Smooth muscle cell (in vitro differentiated cells): ENCODE measurements at regions not wholly inside any gene's neighbourhood (a gene's known extent, or its start where the extent isn't known, plus 50 kb on each side); places are given as distances from the start of the nearest gene placed in this dataset.

ENCODE experiments used
- DNase-seq: peaks from one replicate; lab custom pipeline; 2025; ENCODE audit not compliant: unreplicated experiment; lab: John Stamatoyannopoulos, UW
- H2AFZ ChIP-seq: fragments of 200-600 bp; sonication (generic); 2 replicates; pipeline ENCODE4 v1.6.0; 2016; ENCODE audit warnings: antibody characterized with exemption, low read depth, mild to moderate bottlenecking
- H3F3A ChIP-seq: fragments of 200-600 bp; sonication (generic); 2 replicates; pipeline ENCODE4 v1.6.0; 2017; ENCODE audit warnings: antibody characterized with exemption, low read depth
- H3K27ac ChIP-seq: fragments of 200-600 bp; sonication (generic); 2 replicates; pipeline ENCODE4 v1.5.1; 2016; ENCODE audit warnings: low read depth, mild to moderate bottlenecking
- H3K27me3 ChIP-seq: fragments of 200-600 bp; sonication (generic); 2 replicates; pipeline ENCODE4 v1.6.1; 2016; ENCODE audit warnings: low read depth, mild to moderate bottlenecking
- H3K36me3 ChIP-seq: fragments of 200-600 bp; sonication (generic); 2 replicates; pipeline ENCODE4 v1.5.1; 2016; ENCODE audit warnings: low read depth
- H3K4me1 ChIP-seq: fragments of 200-600 bp; sonication (generic); 2 replicates; pipeline ENCODE4 v1.5.1; 2016; ENCODE audit warnings: low read depth
- H3K4me2 ChIP-seq: fragments of 200-600 bp; sonication (generic); 2 replicates; pipeline ENCODE4 v1.6.0; 2016; ENCODE audit warnings: mild to moderate bottlenecking
- H3K4me3 ChIP-seq: fragments of 200-600 bp; sonication (generic); 2 replicates; pipeline ENCODE4 v1.5.1; 2016; ENCODE audit warnings: mild to moderate bottlenecking
- H3K79me2 ChIP-seq: fragments of 200-600 bp; sonication (generic); 2 replicates; pipeline ENCODE4 v1.6.0; 2016; ENCODE audit warnings: low read depth, mild to moderate bottlenecking
- H3K9ac ChIP-seq: fragments of 200-600 bp; sonication (generic); 2 replicates; pipeline ENCODE4 v1.6.0; 2016; ENCODE audit warnings: low read depth
- H3K9me3 ChIP-seq: fragments of 200-600 bp; sonication (generic); replicated peaks from 2 replicates; pipeline ENCODE4 v1.5.1; 2016; ENCODE audit warnings: low read depth
- H4K20me1 ChIP-seq: fragments of 200-600 bp; sonication (generic); 2 replicates; pipeline ENCODE4 v1.6.0; 2016; ENCODE audit warnings: low read depth
- WGBS: methylation state at CpG from one replicate; pipeline ENCODE4 v1.1.7; 2016; ENCODE audit warnings: low lambda C conversion rate; 5-methylcytosine and 5-hydroxymethylcytosine counted together
- TF ChIP-seq, protein P1 (sequence below): fragments of 200-600 bp; sonication (generic); IDR thresholded peaks from 2 replicates; pipeline ENCODE4 v1.5.1; 2017; ENCODE audit warnings: borderline replicate concordance, mild to moderate bottlenecking, antibody characterized with exemption; ENCODE audit not compliant: insufficient read depth, poor library complexity, severe bottlenecking

- Histone ChIP-seq H3F3A (no peaks in the 10 kb centered on the region), H3K4me1 (no peaks in the 10 kb centered on the region), H3K4me2 (no peak overlapping the region), H3K9ac (no peak overlapping the region), H3K9me3 (no peaks in the 10 kb centered on the region), H3K27me3 (no peaks in the 10 kb centered on the region), H3K36me3 (no peaks in the 10 kb centered on the region), H3K27ac (no peak overlapping the region), H3K79me2 (no peaks in the 10 kb centered on the region), H4K20me1 (no peaks in the 10 kb centered on the region), H3K4me3 (no peak overlapping the region), H2AFZ (no peak overlapping the region)
- no peak for DNase-seq
- WGBS = 63% methylated on average over 5 of the region's 5 CpGs
- TF ChIP-seq, protein P1, sequence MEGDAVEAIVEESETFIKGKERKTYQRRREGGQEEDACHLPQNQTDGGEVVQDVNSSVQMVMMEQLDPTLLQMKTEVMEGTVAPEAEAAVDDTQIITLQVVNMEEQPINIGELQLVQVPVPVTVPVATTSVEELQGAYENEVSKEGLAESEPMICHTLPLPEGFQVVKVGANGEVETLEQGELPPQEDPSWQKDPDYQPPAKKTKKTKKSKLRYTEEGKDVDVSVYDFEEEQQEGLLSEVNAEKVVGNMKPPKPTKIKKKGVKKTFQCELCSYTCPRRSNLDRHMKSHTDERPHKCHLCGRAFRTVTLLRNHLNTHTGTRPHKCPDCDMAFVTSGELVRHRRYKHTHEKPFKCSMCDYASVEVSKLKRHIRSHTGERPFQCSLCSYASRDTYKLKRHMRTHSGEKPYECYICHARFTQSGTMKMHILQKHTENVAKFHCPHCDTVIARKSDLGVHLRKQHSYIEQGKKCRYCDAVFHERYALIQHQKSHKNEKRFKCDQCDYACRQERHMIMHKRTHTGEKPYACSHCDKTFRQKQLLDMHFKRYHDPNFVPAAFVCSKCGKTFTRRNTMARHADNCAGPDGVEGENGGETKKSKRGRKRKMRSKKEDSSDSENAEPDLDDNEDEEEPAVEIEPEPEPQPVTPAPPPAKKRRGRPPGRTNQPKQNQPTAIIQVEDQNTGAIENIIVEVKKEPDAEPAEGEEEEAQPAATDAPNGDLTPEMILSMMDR = no peak
Observed at GRCh38 chr6:131372535-131372934, 200.5 kb upstream of the ARG1 start.

- no peaks in the 10 kb centered on the region for H3K9me3 ChIP-seq
- no peaks in the 10 kb centered on the region for H3K79me2 ChIP-seq
- H3K27me3 ChIP-seq = no peaks in the 10 kb centered on the region
- no peak for DNase-seq
- no peaks in the 10 kb centered on the region for H3K4me1 ChIP-seq
- no peak overlapping the region for H3K4me2 ChIP-seq
- H2AFZ ChIP-seq = no peak overlapping the region
- H3K9ac ChIP-seq = no peak overlapping the region
- 92% methylated on average over 7 of the region's 7 CpGs for WGBS
- TF ChIP-seq, protein P1 = no peak
- H3K36me3 ChIP-seq = no peaks in the 10 kb centered on the region
- H3F3A ChIP-seq = peaks cover 5% of the 10 kb centered on the region
- no peak overlapping the region for H3K4me3 ChIP-seq
- H3K27ac ChIP-seq = no peak overlapping the region
- H4K20me1 ChIP-seq = no peaks in the 10 kb centered on the region
Observed at GRCh38 chr6:131377112-131377705, 195.8 kb upstream of the ARG1 start.

GRCh38 chr6:131378874-131379273 is 194.2 kb upstream of the ARG1 start:
- Histone ChIP-seq H3K4me1 (no peaks in the 10 kb centered on the region), H3K79me2 (no peaks in the 10 kb centered on the region), H4K20me1 (no peaks in the 10 kb centered on the region), H3K27me3 (no peaks in the 10 kb centered on the region), H3K4me3 (no peak overlapping the region), H3K9me3 (no peaks in the 10 kb centered on the region), H3K36me3 (no peaks in the 10 kb centered on the region), H3F3A (peaks cover 5% of the 10 kb centered on the region), H2AFZ (no peak overlapping the region), H3K27ac (no peak overlapping the region), H3K9ac (no peak overlapping the region), H3K4me2 (no peak overlapping the region)
- WGBS = 100% methylated on average over 1 of the region's 1 CpG
- DNase-seq = no peak
- TF ChIP-seq, protein P1 = no peak

DNA sequence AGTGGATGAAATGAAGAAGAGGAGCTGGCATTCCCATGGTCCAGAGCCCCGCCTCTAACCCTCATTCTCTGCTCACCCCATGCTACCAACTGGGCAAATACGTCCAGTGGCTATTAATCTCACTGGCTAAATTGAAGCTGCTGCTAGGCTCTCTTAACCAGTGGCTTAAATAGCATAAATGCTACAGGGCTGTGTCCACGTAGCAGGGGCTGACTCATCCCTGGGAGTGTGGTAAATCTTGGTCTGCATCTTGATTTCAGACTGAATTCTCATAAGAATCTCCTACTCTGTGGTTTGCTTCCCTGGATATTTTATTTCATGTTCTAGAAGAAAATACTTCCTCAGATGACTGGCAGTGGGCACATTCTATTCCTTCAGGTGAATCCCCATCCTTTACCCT is 193.1 kb upstream of the ARG1 start:
- H3K4me3 ChIP-seq = no peak overlapping the region
- 40% methylated on average over 3 of the region's 3 CpGs for WGBS
- H3K9me3 ChIP-seq = no peaks in the 10 kb centered on the region
- H3K4me1 ChIP-seq = no peaks in the 10 kb centered on the region
- H3K9ac ChIP-seq = no peak overlapping the region
- DNase-seq = no peak
- peak overlapping the region; percentile 51 for H3K4me2 ChIP-seq
- H4K20me1 ChIP-seq = no peaks in the 10 kb centered on the region
- TF ChIP-seq, protein P1 = no peak
- peaks cover 5% of the 10 kb centered on the region for H3F3A ChIP-seq
- H3K79me2 ChIP-seq = no peaks in the 10 kb centered on the region
- H3K36me3 ChIP-seq = no peaks in the 10 kb centered on the region
- no peaks in the 10 kb centered on the region for H3K27me3 ChIP-seq
- peak overlapping the region; percentile 66 for H3K27ac ChIP-seq
- H2AFZ ChIP-seq = peak overlapping the region; percentile 49
